MM.1S (cell line): ENCODE measurements at regions not wholly inside any gene's neighbourhood (a gene's known extent, or its start where the extent isn't known, plus 50 kb on each side); places are given as distances from the start of the nearest gene placed in this dataset.

ENCODE experiments used
- EZH2 ChIP-seq: fragments of 300-600 bp; sonication (generic); optimal IDR thresholded peaks from 2 replicates; pipeline ENCODE3; 2017; ENCODE audit warnings: low read depth, mild to moderate bottlenecking, antibody characterized with exemption, low read length, mixed read lengths
- EZH2phosphoT487 ChIP-seq: fragments of 300-600 bp; sonication (generic); IDR thresholded peaks from 2 replicates; pipeline ENCODE4 v1.6.1; 2018; ENCODE audit warnings: antibody characterized with exemption, low read length
- TF ChIP-seq, protein P1 (sequence below): fragments of 300-600 bp; sonication (generic); IDR thresholded peaks from 2 replicates; pipeline ENCODE4 v1.5.1; 2016; ENCODE audit warnings: antibody characterized with exemption, low read length, mixed read lengths

DNA sequence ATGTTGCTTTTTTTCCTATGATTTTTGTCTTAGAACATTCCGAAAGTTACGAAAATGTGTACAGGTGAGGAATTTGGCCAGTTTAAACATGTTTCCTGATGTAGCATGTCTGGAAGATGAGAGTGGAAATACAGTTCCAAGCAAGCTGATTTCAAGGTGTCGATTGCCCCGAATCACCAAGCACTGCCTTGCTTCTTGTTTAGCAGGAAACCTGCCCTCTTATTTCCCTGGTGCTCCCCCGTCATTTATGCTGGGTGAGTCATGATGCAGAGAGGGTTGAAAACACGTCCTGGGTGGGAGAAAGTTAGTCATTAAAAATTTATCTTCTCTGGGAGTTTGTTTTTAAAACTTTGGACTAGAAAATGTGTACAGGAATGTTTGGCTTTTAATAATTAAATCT, 608.6 kb upstream of the EEF2KMT start:
- no peak for TF ChIP-seq EZH2phosphoT487
- TF ChIP-seq EZH2, result no peak
- TF ChIP-seq, protein P1, sequence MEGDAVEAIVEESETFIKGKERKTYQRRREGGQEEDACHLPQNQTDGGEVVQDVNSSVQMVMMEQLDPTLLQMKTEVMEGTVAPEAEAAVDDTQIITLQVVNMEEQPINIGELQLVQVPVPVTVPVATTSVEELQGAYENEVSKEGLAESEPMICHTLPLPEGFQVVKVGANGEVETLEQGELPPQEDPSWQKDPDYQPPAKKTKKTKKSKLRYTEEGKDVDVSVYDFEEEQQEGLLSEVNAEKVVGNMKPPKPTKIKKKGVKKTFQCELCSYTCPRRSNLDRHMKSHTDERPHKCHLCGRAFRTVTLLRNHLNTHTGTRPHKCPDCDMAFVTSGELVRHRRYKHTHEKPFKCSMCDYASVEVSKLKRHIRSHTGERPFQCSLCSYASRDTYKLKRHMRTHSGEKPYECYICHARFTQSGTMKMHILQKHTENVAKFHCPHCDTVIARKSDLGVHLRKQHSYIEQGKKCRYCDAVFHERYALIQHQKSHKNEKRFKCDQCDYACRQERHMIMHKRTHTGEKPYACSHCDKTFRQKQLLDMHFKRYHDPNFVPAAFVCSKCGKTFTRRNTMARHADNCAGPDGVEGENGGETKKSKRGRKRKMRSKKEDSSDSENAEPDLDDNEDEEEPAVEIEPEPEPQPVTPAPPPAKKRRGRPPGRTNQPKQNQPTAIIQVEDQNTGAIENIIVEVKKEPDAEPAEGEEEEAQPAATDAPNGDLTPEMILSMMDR, result no peak
